ENCODE measurements at regions not wholly inside any gene's neighbourhood (a gene's known extent, or its start where the extent isn't known, plus 50 kb on each side); places are given as distances from the start of the nearest gene placed in this dataset.

DNA sequence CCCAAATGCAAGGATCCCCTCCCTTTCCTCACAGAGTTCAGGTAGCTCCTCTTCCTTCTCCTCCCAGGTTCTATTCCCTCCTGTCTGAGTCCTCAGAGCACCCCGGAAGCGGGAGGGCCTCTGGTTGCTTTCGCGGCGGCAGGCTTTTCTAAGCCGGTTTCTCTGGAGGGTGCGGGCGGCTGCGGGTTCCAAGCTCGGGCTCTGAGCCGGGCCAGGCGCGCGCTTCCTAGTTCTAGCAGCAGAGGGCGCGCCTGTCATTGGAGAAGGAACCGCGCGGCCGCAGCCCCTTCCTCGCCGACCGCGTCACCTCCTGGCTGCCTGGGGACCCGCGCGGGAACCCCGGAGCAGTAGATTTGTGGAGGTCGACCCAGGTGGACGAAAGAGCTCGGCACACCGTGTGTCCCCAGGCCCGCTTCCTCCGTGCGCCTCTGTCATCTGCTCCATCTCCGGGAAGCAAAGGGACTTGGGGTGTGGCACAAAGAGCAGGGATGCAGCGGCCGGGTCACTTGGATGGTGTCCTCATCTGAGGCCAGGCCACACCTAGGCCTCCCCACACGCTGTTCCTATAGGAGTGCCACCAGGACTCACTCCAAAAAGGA lies 389.0 kb upstream of the PODXL start:
- no peaks in the 10 kb centered on the region for H3K36me3 ChIP-seq
- H3K4me3 ChIP-seq = peak overlapping the region; percentile 16 to 30
- H3K27ac ChIP-seq = no peak overlapping the region
- TF ChIP-seq, protein P1, sequence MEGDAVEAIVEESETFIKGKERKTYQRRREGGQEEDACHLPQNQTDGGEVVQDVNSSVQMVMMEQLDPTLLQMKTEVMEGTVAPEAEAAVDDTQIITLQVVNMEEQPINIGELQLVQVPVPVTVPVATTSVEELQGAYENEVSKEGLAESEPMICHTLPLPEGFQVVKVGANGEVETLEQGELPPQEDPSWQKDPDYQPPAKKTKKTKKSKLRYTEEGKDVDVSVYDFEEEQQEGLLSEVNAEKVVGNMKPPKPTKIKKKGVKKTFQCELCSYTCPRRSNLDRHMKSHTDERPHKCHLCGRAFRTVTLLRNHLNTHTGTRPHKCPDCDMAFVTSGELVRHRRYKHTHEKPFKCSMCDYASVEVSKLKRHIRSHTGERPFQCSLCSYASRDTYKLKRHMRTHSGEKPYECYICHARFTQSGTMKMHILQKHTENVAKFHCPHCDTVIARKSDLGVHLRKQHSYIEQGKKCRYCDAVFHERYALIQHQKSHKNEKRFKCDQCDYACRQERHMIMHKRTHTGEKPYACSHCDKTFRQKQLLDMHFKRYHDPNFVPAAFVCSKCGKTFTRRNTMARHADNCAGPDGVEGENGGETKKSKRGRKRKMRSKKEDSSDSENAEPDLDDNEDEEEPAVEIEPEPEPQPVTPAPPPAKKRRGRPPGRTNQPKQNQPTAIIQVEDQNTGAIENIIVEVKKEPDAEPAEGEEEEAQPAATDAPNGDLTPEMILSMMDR (IDR thresholded peaks at IDR 0.05) = peak; percentile 77 to 92
- H3K4me1 ChIP-seq = no peaks in the 10 kb centered on the region
- DNase-seq (ENCODE audit: low spot score) = no peak
- no peaks in the 10 kb centered on the region for H3K27me3 ChIP-seq
- H3K9me3 ChIP-seq = peaks cover 0 to 3% of the 10 kb centered on the region in 2 donors

DNA sequence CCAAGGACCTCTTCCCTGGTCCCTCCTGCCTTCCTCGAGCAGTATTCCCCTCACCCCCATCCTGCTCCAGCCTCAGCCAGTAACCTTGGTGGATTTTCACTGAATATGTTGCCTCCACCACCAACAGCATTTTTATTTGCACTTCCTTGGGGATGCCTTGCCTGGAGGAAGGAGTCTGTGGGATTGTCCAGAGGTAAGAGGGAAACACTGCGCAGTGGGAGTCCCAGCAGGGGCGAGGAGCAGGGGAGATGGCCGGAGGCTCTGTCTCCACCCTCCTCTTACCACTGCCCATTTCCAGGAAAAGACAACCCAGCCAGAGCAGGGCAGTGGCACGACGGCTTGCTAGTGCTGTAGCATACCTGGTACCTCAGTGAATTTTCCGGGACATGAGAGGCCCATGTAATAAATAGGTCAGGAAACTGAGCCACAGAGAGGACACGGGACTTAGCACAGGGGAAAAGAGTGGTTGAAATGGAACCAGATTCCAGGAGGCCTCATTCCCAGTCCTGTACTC lies 388.2 kb upstream of the PODXL start:
- no peaks in the 10 kb centered on the region for H3K4me1 ChIP-seq
- no peaks in the 10 kb centered on the region for H3K36me3 ChIP-seq
- peaks cover 0 to 3% of the 10 kb centered on the region in 2 donors for H3K9me3 ChIP-seq
- no peak overlapping the region for H3K27ac ChIP-seq
- H3K27me3 ChIP-seq = no peaks in the 10 kb centered on the region
- H3K4me3 ChIP-seq = no peak overlapping the region
- TF ChIP-seq, protein P1 (IDR thresholded peaks at IDR 0.05) = no peak
- DNase-seq (ENCODE audit: low spot score) = no peak

DNA sequence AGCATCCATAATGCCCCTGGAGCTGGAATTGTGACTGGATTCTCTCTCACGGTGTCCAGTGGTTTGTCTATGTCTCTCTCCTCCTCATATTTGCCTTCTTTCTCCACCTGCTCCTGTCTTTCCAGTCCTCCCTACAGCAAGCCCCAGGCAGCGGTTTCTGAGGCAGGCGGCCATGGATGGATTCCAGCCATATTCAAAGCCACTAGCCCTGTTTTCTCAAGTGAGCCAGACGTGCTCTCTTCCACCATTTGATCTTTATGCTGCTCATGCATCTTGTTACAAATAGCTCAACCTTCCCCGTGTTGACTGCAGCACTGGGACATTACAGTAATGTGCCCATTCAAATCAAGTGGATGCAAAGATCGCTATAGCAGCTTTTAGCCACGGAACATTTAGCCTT lies 387.2 kb upstream of the PODXL start:
- TF ChIP-seq, protein P1 (IDR thresholded peaks at IDR 0.05) = no peak
- H3K4me1 ChIP-seq = no peaks in the 10 kb centered on the region
- DNase-seq (ENCODE audit: low spot score) = no peak
- H3K27me3 ChIP-seq = no peaks in the 10 kb centered on the region
- H3K27ac ChIP-seq = no peak overlapping the region
- H3K36me3 ChIP-seq = no peaks in the 10 kb centered on the region
- H3K9me3 ChIP-seq = peaks cover 0 to 3% of the 10 kb centered on the region in 2 donors
- H3K4me3 ChIP-seq = no peak overlapping the region

DNA sequence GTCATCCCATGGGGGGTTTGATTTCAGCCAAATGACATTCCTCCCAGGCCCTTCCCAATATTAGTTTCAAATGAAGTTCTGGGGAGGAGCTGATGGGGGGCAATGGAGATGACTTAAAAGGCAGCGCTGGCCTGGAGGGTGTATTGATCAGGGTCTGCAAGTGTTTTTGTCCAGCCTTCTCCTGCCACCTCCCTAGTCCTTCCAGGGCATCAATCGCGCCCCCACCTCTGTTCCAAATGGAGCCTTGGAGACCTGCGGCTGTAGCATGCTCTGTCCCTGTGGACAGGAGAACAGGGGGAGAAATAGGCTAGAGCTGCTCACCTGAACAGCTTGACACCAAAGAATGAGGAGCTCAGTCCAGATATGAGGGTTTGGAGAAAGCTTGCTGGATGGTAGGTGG lies 386.8 kb upstream of the PODXL start:
- H3K4me3 ChIP-seq = no peak overlapping the region
- TF ChIP-seq, protein P1 (IDR thresholded peaks at IDR 0.05) = no peak
- no peak for DNase-seq (ENCODE audit: low spot score)
- H3K27ac ChIP-seq = no peak overlapping the region
- H3K36me3 ChIP-seq = no peaks in the 10 kb centered on the region
- no peaks in the 10 kb centered on the region for H3K27me3 ChIP-seq
- H3K9me3 ChIP-seq = peaks cover 0 to 3% of the 10 kb centered on the region in 2 donors
- no peaks in the 10 kb centered on the region for H3K4me1 ChIP-seq

DNA sequence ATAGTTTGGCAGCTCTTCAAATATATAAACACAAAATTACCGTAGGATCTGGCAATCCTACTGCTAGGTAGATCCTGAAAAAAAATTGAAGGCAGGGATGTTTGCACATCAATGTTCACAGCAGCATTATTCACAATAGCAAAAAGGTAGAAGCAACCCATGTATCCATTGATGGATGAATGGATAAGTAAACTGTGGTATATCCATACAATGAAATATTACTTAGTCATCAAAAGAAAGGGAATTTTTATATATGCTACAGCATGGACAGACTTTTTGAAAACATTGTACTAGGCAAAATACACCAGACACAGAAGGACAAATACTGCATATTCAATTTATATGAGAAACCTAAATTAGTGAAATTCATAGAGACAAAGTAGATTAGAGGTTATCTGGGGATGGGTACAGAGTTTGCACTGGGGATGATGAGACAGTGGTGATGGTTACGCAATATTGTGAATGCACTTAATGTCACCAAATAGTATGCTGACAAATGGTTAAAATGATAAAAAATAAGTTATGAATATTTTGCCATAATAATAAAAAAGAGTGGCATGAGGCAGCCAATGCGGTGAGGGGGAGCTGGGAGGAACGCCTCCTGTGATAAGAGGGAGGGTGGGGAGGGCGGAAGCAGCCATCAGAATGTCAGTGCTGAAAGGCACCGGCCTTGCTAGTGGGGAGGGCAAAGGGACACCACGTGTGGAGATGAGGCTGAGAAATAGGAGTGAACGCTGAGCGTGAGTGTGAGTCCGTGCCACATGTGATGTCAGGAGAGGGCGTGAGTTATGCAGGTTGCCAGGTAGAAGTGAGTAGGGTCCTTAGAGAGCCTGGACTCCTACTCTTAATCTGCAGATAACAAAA lies 386.1 kb upstream of the PODXL start:
- no peaks in the 10 kb centered on the region for H3K36me3 ChIP-seq
- TF ChIP-seq, protein P1 (IDR thresholded peaks at IDR 0.05) = no peak
- no peaks in the 10 kb centered on the region for H3K27me3 ChIP-seq
- DNase-seq (ENCODE audit: low spot score) = no peak
- peaks cover 0 to 3% of the 10 kb centered on the region in 2 donors for H3K9me3 ChIP-seq
- H3K4me1 ChIP-seq = no peaks in the 10 kb centered on the region
- H3K4me3 ChIP-seq = no peak overlapping the region
- H3K27ac ChIP-seq = no peak overlapping the region

Measured in right atrium auricular region (tissue), 2 donors.